GM23248 (cell line): ENCODE measurements at regions not wholly inside any gene's neighbourhood (a gene's known extent, or its start where the extent isn't known, plus 50 kb on each side); places are given as distances from the start of the nearest gene placed in this dataset.
A peak's percentile ranks its signal among the peaks of the same experiment; 100 is the strongest.

Source experiments
- DNase-seq: peaks from one replicate; pipeline ENCODE4 v3.0.0-alpha.2; 2015
- H2AFZ ChIP-seq: fragments of 200-600 bp; sonication (generic); 2 replicates; pipeline ENCODE4 v1.6.1; 2016; ENCODE audit warnings: antibody characterized with exemption
- H3F3A ChIP-seq: fragments of 200-600 bp; sonication (generic); 2 replicates; pipeline ENCODE4 v1.6.1; 2016; ENCODE audit warnings: mild to moderate bottlenecking, antibody characterized with exemption, mixed run types; ENCODE audit not compliant: insufficient read depth
- H3K27ac ChIP-seq: fragments of 200-600 bp; sonication (generic); 2 replicates; pipeline ENCODE4 v1.5.1; 2016; ENCODE audit warnings: mild to moderate bottlenecking
- H3K27me3 ChIP-seq: fragments of 200-600 bp; sonication (generic); replicated peaks from 2 replicates; pipeline ENCODE4 v1.6.1; 2016; ENCODE audit warnings: mild to moderate bottlenecking; ENCODE audit not compliant: insufficient read depth
- H3K36me3 ChIP-seq: fragments of 200-600 bp; sonication (generic); 2 replicates; pipeline ENCODE4 v1.6.1; 2016; ENCODE audit warnings: low read depth, mild to moderate bottlenecking
- H3K4me1 ChIP-seq: fragments of 200-600 bp; sonication (generic); 2 replicates; pipeline ENCODE4 v1.6.1; 2016; ENCODE audit warnings: mild to moderate bottlenecking; ENCODE audit not compliant: insufficient read depth
- H3K4me2 ChIP-seq: fragments of 200-600 bp; sonication (generic); one replicate; pipeline ENCODE4 v1.6.1; 2016; ENCODE audit warnings: mild to moderate bottlenecking; ENCODE audit not compliant: unreplicated experiment
- H3K4me3 ChIP-seq: fragments of 200-600 bp; sonication (generic); 2 replicates; pipeline ENCODE4 v1.5.1; 2016; ENCODE audit warnings: mild to moderate bottlenecking
- H3K79me2 ChIP-seq: fragments of 200-600 bp; sonication (generic); 2 replicates; pipeline ENCODE4 v1.6.1; 2016; ENCODE audit warnings: mild to moderate bottlenecking; ENCODE audit not compliant: insufficient read depth
- H3K9ac ChIP-seq: fragments of 200-600 bp; sonication (generic); 2 replicates; pipeline ENCODE4 v1.6.1; 2016; ENCODE audit warnings: mild to moderate bottlenecking
- H3K9me2 ChIP-seq: fragments of 200-600 bp; sonication (generic); 2 replicates; pipeline ENCODE4 v1.6.1; 2016; ENCODE audit warnings: mixed run types, mild to moderate bottlenecking, moderate library complexity; ENCODE audit not compliant: insufficient read depth
- H3K9me3 ChIP-seq: fragments of 200-600 bp; sonication (generic); one replicate; pipeline ENCODE4 v1.6.1; 2017; ENCODE audit warnings: low read depth
- H4K20me1 ChIP-seq: fragments of 200-600 bp; sonication (generic); 2 replicates; pipeline ENCODE4 v1.6.0; 2016; ENCODE audit not compliant: insufficient read depth
- EZH2 ChIP-seq: fragments of 200-600 bp; sonication (generic); IDR thresholded peaks from 2 replicates; pipeline ENCODE4 v1.6.1; 2018; ENCODE audit warnings: antibody characterized with exemption, mild to moderate bottlenecking; ENCODE audit not compliant: insufficient read depth, poor library complexity, severe bottlenecking
- EZH2phosphoT487 ChIP-seq: fragments of 200-600 bp; sonication (generic); IDR thresholded peaks from 2 replicates; pipeline ENCODE4 v1.6.1; 2018; ENCODE audit warnings: antibody characterized with exemption, moderate library complexity, mild to moderate bottlenecking, low read depth; ENCODE audit not compliant: insufficient read depth
- WGBS, 2 experiments: methylation state at CpG; one replicate each; pipeline ENCODE4 v1.1.6; 2015 to 2017; ENCODE audit warnings: low lambda C conversion rate in 2 of 2, low coverage in 1 of 2; ENCODE audit errors: missing lambda C conversion rate in 2 of 2; 5-methylcytosine and 5-hydroxymethylcytosine counted together
- in situ Hi-C: fragments of 300-500 bp; cut with MboI; formaldehyde crosslinking; loops from 2 replicates; pipeline ENCODE4 v1.15.0; 2020

GRCh38 chr5:156134216-156134615 lies 192.7 kb upstream of the SGCD start:
- Histone ChIP-seq H3K27ac (no peak overlapping the region), H3F3A (peaks cover 27% of the 10 kb centered on the region), H3K9ac (no peak overlapping the region), H3K36me3 (no peaks in the 10 kb centered on the region), H4K20me1 (no peaks in the 10 kb centered on the region), H3K4me2 (no peak overlapping the region), H3K9me2 (no peaks in the 10 kb centered on the region), H3K9me3 (no peaks in the 10 kb centered on the region), H2AFZ (no peak overlapping the region), H3K4me1 (peaks cover 32% of the 10 kb centered on the region), H3K79me2 (no peaks in the 10 kb centered on the region), H3K4me3 (no peak overlapping the region), H3K27me3 (no peaks in the 10 kb centered on the region)
- DNase-seq, result no peak
- TF ChIP-seq EZH2 (no peak), EZH2phosphoT487 (no peak)
- 97 to 99% methylated on average over 3 of the region's 3 CpGs for WGBS, 2 experiments
- in situ Hi-C loops, result no loop called here

GRCh38 chr5:156135531-156135930 lies 191.4 kb upstream of the SGCD start:
- DNase-seq, result no peak
- Histone ChIP-seq H3K4me1 (peaks cover 44% of the 10 kb centered on the region), H3K27me3 (no peaks in the 10 kb centered on the region), H3K9me3 (no peaks in the 10 kb centered on the region), H3K9me2 (no peaks in the 10 kb centered on the region), H3K79me2 (no peaks in the 10 kb centered on the region), H4K20me1 (no peaks in the 10 kb centered on the region), H3K27ac (no peak overlapping the region), H3K9ac (no peak overlapping the region), H3K4me3 (no peak overlapping the region), H2AFZ (no peak overlapping the region), H3K36me3 (no peaks in the 10 kb centered on the region), H3F3A (peaks cover 36% of the 10 kb centered on the region), H3K4me2 (no peak overlapping the region)
- no peak for TF ChIP-seq EZH2phosphoT487
- TF ChIP-seq EZH2, result no peak
- 96 to 97% methylated on average over 1 of the region's 1 CpG for WGBS, 2 experiments
- in situ Hi-C loops, result no loop called here

DNA sequence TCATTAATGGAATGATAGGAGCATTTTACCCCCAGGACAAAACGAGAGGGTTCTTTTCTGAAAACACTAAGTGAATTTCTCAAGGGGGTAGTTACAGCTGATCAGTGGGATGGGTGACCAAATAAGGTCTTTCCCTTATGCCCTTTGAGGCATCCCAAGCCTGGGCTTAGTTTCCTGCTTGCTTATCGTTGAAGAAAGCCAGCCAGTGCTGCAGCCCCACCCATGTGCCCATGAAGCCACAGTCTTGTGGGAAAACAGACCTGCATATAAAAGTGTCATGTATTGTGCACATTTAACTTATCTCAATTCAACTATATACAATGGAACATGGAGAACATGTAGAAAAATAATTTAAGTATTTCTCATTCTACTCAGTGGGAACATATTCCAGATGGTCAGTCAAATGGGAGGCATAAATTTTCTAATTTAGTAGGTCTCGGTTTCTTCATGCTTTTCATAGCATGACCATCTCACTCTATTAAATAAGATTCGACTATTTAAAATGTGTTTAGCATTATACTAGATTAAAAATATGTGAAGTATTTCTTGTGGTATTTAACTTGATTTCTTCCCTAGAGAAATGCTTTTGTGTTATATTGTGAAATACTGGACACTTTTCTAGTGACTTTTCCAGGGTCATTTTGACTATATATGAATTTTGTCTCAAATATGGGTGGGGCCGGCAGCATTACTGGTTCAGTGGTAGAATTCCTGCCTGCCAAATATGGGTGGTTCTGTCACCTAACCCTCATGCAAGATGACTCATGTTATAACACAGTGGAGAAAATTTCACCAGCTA lies 189.7 kb upstream of the SGCD start:
- Histone ChIP-seq H3K4me1 (peaks cover 44% of the 10 kb centered on the region), H3K9me2 (no peaks in the 10 kb centered on the region), H3K9me3 (no peaks in the 10 kb centered on the region), H3K9ac (no peak overlapping the region), H3F3A (peaks cover 36% of the 10 kb centered on the region), H3K27ac (peak overlapping the region; percentile 55), H3K4me3 (no peak overlapping the region), H2AFZ (no peak overlapping the region), H3K4me2 (peak overlapping the region; percentile 26), H4K20me1 (no peaks in the 10 kb centered on the region), H3K36me3 (no peaks in the 10 kb centered on the region), H3K27me3 (no peaks in the 10 kb centered on the region), H3K79me2 (no peaks in the 10 kb centered on the region)
- 14 to 18% methylated on average over 5 of the region's 5 CpGs for WGBS, 2 experiments
- TF ChIP-seq EZH2, result no peak
- TF ChIP-seq EZH2phosphoT487, result 0 out of 2 replicates have a peak, but pooled peaks have one; percentile 21
- peak; percentile 84 for DNase-seq
- in situ Hi-C loops, result no loop called here

GRCh38 chr5:156142867-156143266 lies 184.1 kb upstream of the SGCD start:
- Histone ChIP-seq H3K4me1 (peaks cover 37% of the 10 kb centered on the region), H4K20me1 (no peaks in the 10 kb centered on the region), H3K4me2 (no peak overlapping the region), H3K79me2 (no peaks in the 10 kb centered on the region), H3K27ac (no peak overlapping the region), H3F3A (peaks cover 38% of the 10 kb centered on the region), H3K9me3 (no peaks in the 10 kb centered on the region), H3K9ac (no peak overlapping the region), H2AFZ (no peak overlapping the region), H3K36me3 (no peaks in the 10 kb centered on the region), H3K9me2 (no peaks in the 10 kb centered on the region), H3K4me3 (no peak overlapping the region), H3K27me3 (no peaks in the 10 kb centered on the region)
- 92 to 100% methylated on average over 2 of the region's 2 CpGs for WGBS, 2 experiments
- no peak for DNase-seq
- in situ Hi-C loops, result no loop called here
- no peak for TF ChIP-seq EZH2phosphoT487
- no peak for TF ChIP-seq EZH2
